Osteoblast (primary cell): ENCODE measurements at regions not wholly inside any gene's neighbourhood (a gene's known extent, or its start where the extent isn't known, plus 50 kb on each side); places are given as distances from the start of the nearest gene placed in this dataset.
"Not testable (repeated sequence)": the region's sequence is repeated elsewhere in the genome, so short reads cannot be mapped to it uniquely, and the experiment has no call there.

Source experiments
- DNase-seq: peaks from one replicate; pipeline ENCODE4 v3.0.0; 2011; ENCODE audit warnings: low spot score, mixed read lengths; ENCODE audit not compliant: insufficient read length; ENCODE audit errors: missing footprints
- H2AFZ ChIP-seq: 2 replicates; pipeline ENCODE4 v1.6.0; 2011; ENCODE audit warnings: mild to moderate bottlenecking, low read length
- H3K27ac ChIP-seq: 2 replicates; pipeline ENCODE4 v1.5.1; 2011; ENCODE audit warnings: mild to moderate bottlenecking, low read depth, low read length, moderate library complexity
- H3K27me3 ChIP-seq: 2 replicates; pipeline ENCODE4 v1.6.0; 2012; ENCODE audit warnings: mild to moderate bottlenecking, control low read depth, inconsistent platforms, low read length, moderate library complexity; ENCODE audit not compliant: insufficient read depth
- H3K36me3 ChIP-seq: 2 replicates; pipeline ENCODE4 v1.5.1; 2011; ENCODE audit warnings: mild to moderate bottlenecking, low read length, control low read depth, moderate library complexity; ENCODE audit not compliant: insufficient read depth
- H3K4me1 ChIP-seq: 2 replicates; pipeline ENCODE4 v1.5.1; 2011; ENCODE audit warnings: mild to moderate bottlenecking, low read length, control low read depth, moderate library complexity; ENCODE audit not compliant: insufficient read depth
- H3K4me2 ChIP-seq: 2 replicates; pipeline ENCODE4 v1.6.0; 2011; ENCODE audit warnings: mild to moderate bottlenecking, low read length; ENCODE audit not compliant: insufficient read depth
- H3K4me3 ChIP-seq: fragments of 200-600 bp; sonication (generic); 3 replicates; pipeline ENCODE4 v1.5.1; 2012; ENCODE audit warnings: mild to moderate bottlenecking, low read length, inconsistent platforms; ENCODE audit not compliant: insufficient read depth
- H3K79me2 ChIP-seq: 2 replicates; pipeline ENCODE4 v1.6.0; 2012; ENCODE audit warnings: mild to moderate bottlenecking, low read length, control low read depth, inconsistent platforms; ENCODE audit not compliant: insufficient read depth
- H3K9me3 ChIP-seq: 2 replicates; pipeline ENCODE4 v1.5.1; 2011; ENCODE audit warnings: low read depth, low read length, control low read depth
- H4K20me1 ChIP-seq: 2 replicates; pipeline ENCODE4 v1.6.0; 2012; ENCODE audit warnings: mild to moderate bottlenecking, low read length, control low read depth; ENCODE audit not compliant: insufficient read depth
- TF ChIP-seq, protein P1 (sequence below): IDR thresholded peaks from 2 replicates; pipeline ENCODE4 v1.5.1; 2011; ENCODE audit warnings: mild to moderate bottlenecking, low read depth, low read length, moderate library complexity; ENCODE audit errors: extremely low read depth

DNA sequence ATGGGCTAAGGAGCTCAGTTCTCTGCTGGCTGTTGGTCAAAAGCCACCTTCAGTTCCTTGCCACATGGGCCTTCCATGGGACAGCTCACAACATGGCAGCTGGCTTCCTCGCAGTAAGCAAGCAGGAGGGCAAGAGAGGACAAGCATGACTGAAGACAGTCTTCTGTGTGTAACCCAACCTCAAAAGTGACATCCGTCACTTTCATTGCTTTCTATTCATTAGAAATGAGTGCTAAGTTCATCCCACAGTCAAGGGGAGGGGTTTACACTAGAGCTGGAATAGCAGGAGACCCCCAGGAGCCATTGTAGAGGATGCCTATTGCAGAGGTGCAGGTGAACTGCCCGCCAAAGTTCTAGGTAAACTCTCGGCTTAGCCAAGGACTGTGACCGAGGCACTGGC, 163.3 kb downstream of the NUFIP1 start:
- no peaks in the 10 kb centered on the region for H3K4me1 ChIP-seq
- H3K4me2 ChIP-seq: no peak overlapping the region
- TF ChIP-seq, protein P1, sequence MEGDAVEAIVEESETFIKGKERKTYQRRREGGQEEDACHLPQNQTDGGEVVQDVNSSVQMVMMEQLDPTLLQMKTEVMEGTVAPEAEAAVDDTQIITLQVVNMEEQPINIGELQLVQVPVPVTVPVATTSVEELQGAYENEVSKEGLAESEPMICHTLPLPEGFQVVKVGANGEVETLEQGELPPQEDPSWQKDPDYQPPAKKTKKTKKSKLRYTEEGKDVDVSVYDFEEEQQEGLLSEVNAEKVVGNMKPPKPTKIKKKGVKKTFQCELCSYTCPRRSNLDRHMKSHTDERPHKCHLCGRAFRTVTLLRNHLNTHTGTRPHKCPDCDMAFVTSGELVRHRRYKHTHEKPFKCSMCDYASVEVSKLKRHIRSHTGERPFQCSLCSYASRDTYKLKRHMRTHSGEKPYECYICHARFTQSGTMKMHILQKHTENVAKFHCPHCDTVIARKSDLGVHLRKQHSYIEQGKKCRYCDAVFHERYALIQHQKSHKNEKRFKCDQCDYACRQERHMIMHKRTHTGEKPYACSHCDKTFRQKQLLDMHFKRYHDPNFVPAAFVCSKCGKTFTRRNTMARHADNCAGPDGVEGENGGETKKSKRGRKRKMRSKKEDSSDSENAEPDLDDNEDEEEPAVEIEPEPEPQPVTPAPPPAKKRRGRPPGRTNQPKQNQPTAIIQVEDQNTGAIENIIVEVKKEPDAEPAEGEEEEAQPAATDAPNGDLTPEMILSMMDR: no peak
- H3K9me3 ChIP-seq: no peaks in the 10 kb centered on the region
- no peaks in the 10 kb centered on the region for H3K27me3 ChIP-seq
- no peak for DNase-seq
- no peak overlapping the region for H3K27ac ChIP-seq
- H3K36me3 ChIP-seq: no peaks in the 10 kb centered on the region
- H3K4me3 ChIP-seq: no peak overlapping the region
- H2AFZ ChIP-seq: no peak overlapping the region
- no peaks in the 10 kb centered on the region for H3K79me2 ChIP-seq
- H4K20me1 ChIP-seq: no peaks in the 10 kb centered on the region

DNA sequence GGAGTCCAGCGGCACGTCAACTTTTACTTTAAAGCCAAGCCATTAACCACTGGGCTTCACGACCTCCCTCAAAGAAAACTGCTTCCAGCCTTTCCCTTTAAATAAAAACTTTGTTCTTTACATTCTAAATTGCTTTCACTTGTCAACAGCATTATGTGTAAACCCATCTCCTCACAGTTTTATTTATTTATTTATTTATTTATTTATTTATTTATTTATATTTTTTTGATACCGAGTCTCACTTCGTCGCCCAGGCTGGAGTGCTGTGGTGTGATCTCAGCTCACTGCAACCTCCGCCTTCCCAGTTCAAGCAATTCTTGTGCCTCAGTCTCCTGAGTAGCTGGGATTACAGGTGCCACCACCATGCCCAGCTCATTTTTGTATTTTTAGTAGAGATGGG, 165.7 kb downstream of the NUFIP1 start:
- H3K27ac ChIP-seq, H3K4me3 ChIP-seq, DNase-seq, H3K4me2 ChIP-seq, H4K20me1 ChIP-seq, H2AFZ ChIP-seq, H3K79me2 ChIP-seq, H3K36me3 ChIP-seq, H3K9me3 ChIP-seq, H3K27me3 ChIP-seq, H3K4me1 ChIP-seq: not testable (repeated sequence)

DNA sequence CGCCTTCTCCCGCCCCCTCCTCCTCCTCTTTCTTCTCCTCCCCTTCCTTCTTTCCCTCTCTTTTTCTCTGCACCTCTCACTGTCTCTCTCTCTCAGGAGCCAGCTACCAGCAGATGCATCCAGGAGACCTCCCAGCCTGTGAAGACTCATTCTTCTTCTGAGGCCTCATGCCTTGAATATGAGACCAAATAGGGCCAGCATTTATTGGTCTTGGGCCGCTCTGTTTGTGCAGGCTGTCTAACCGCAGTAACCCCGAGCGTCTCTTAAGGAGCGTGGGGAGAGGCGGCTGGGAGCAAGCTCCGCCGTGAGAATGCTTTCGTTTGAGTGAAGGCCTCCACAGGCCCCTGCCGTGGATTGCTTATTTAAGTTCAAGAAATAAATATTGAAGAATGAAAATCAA, 167.0 kb downstream of the NUFIP1 start:
- H3K9me3 ChIP-seq: no peaks in the 10 kb centered on the region
- peaks cover 13% of the 10 kb centered on the region for H3K4me1 ChIP-seq
- H3K4me3 ChIP-seq: no peak overlapping the region
- H3K4me2 ChIP-seq: peak overlapping the region; percentile 46
- TF ChIP-seq, protein P1: no peak
- DNase-seq: no peak
- H3K27ac ChIP-seq: no peak overlapping the region
- H3K27me3 ChIP-seq: no peaks in the 10 kb centered on the region
- H4K20me1 ChIP-seq: no peaks in the 10 kb centered on the region
- H2AFZ ChIP-seq: peak overlapping the region; percentile 56
- H3K36me3 ChIP-seq: no peaks in the 10 kb centered on the region
- no peaks in the 10 kb centered on the region for H3K79me2 ChIP-seq

DNA sequence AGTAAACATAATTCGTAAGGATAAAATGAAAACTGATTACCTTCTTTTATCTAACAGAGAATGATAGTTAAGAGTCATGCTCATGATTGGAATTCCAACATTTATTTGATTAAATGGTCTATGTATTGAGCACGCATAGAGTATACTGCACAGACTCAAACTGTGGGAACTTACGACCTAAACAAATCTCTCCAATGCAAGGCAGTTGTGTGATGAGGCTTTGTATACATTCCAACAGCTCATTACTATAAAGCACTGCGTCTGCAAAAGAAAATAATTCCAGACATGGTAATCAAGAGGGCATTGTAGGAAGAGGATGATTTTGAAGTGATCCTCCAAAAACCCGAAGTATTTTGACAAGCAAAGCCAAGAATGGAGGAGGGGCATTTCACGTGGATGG, 169.5 kb downstream of the NUFIP1 start:
- Histone ChIP-seq H3K27ac (no peak overlapping the region), H3K9me3 (no peaks in the 10 kb centered on the region), H4K20me1 (no peaks in the 10 kb centered on the region), H3K4me1 (peaks cover 35% of the 10 kb centered on the region), H3K4me2 (no peak overlapping the region), H3K27me3 (no peaks in the 10 kb centered on the region), H3K79me2 (no peaks in the 10 kb centered on the region), H3K36me3 (no peaks in the 10 kb centered on the region), H3K4me3 (no peak overlapping the region), H2AFZ (no peak overlapping the region)
- TF ChIP-seq, protein P1: no peak
- DNase-seq: no peak

DNA sequence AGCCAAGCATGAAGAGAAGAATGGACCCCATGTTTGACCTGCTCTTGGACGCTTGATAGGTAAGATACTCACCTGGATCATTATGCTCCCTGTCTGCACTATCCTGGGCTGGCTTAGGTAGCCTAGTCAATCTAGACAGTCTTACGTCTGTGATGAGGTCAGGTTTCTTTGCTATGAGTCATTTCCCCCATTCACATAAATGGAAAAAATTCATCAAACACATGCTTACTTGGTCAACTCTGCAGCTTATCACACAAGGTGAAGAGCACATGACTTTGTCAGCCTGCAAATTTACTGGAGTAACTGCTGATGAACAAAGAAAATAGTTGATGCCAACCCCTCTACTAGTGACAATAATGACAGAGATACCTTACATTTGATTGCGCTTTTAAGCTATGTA, 170.0 kb downstream of the NUFIP1 start:
- no peaks in the 10 kb centered on the region for H3K79me2 ChIP-seq
- H3K27me3 ChIP-seq: no peaks in the 10 kb centered on the region
- DNase-seq: peak; percentile 76
- no peaks in the 10 kb centered on the region for H3K36me3 ChIP-seq
- H2AFZ ChIP-seq: no peak overlapping the region
- H3K27ac ChIP-seq: no peak overlapping the region
- no peaks in the 10 kb centered on the region for H4K20me1 ChIP-seq
- peaks cover 37% of the 10 kb centered on the region for H3K4me1 ChIP-seq
- H3K4me2 ChIP-seq: no peak overlapping the region
- no peaks in the 10 kb centered on the region for H3K9me3 ChIP-seq
- no peak overlapping the region for H3K4me3 ChIP-seq
- TF ChIP-seq, protein P1: no peak
